Transverse colon (tissue), 4 donors: ENCODE measurements at regions not wholly inside any gene's neighbourhood (a gene's known extent, or its start where the extent isn't known, plus 50 kb on each side); places are given as distances from the start of the nearest gene placed in this dataset.

Experiments
- EP300 ChIP-seq: sonication (generic); formaldehyde crosslinking; IDR thresholded peaks from one replicate; pipeline ENCODE4 v1.6.1; 2017; ENCODE audit warnings: antibody characterized with exemption, low read depth
- POLR2A ChIP-seq: fragments of 450-650 bp; IDR thresholded peaks from one replicate; pipeline ENCODE4 v1.6.1; 2016; ENCODE audit warnings: antibody characterized with exemption, mild to moderate bottlenecking, moderate library complexity
- POLR2AphosphoS5 ChIP-seq, 3 donors: sonication (generic); formaldehyde crosslinking; IDR thresholded peaks; one replicate each; pipeline ENCODE4 v1.6.1; 2016; ENCODE audit warnings: antibody characterized with exemption in 3 of 3
- TF ChIP-seq, protein P1 (sequence below), 5 experiments: fragments of 200-600 bp in 3 of 5; fragments of 450-650 bp in 2 of 5; sonication (generic) in 3 of 5; IDR thresholded peaks; 1 replicate in 2 of 5; 2 replicates in 3 of 5; pipeline ENCODE4 v1.5.1; 2016 to 2017; ENCODE audit warnings: antibody characterized with exemption in 5 of 5, inconsistent platforms in 3 of 5, mild to moderate bottlenecking in 2 of 5, moderate library complexity in 1 of 5

DNA sequence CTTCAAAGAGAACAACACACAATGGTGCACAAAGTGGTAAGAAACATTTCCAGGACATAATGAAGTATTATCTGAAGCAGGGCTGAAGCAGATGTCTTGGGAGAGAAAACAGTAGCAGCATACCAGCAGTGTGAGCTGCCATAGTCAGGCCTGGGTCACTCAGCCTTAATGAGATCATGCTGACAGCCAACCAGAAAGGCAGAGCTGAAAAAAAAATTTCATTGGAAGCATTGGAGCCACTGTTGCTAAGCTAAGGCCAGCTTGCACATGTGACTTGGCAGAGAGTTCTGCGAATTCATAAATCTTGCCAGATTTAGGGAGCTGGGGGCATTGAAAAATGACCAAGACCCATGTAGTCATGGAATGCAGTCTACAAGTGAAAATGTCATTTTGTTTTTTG lies 444.0 kb upstream of the PITX2 start:
- TF ChIP-seq, protein P1, sequence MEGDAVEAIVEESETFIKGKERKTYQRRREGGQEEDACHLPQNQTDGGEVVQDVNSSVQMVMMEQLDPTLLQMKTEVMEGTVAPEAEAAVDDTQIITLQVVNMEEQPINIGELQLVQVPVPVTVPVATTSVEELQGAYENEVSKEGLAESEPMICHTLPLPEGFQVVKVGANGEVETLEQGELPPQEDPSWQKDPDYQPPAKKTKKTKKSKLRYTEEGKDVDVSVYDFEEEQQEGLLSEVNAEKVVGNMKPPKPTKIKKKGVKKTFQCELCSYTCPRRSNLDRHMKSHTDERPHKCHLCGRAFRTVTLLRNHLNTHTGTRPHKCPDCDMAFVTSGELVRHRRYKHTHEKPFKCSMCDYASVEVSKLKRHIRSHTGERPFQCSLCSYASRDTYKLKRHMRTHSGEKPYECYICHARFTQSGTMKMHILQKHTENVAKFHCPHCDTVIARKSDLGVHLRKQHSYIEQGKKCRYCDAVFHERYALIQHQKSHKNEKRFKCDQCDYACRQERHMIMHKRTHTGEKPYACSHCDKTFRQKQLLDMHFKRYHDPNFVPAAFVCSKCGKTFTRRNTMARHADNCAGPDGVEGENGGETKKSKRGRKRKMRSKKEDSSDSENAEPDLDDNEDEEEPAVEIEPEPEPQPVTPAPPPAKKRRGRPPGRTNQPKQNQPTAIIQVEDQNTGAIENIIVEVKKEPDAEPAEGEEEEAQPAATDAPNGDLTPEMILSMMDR (IDR thresholded peaks at IDR 0.05), result no peak
- TF ChIP-seq POLR2AphosphoS5 (IDR thresholded peaks at IDR 0.05), result no peak
- no peak for TF ChIP-seq POLR2A
- TF ChIP-seq EP300, result no peak
